ENCODE measurements at regions not wholly inside any gene's neighbourhood (a gene's known extent, or its start where the extent isn't known, plus 50 kb on each side); places are given as distances from the start of the nearest gene placed in this dataset.

DNA sequence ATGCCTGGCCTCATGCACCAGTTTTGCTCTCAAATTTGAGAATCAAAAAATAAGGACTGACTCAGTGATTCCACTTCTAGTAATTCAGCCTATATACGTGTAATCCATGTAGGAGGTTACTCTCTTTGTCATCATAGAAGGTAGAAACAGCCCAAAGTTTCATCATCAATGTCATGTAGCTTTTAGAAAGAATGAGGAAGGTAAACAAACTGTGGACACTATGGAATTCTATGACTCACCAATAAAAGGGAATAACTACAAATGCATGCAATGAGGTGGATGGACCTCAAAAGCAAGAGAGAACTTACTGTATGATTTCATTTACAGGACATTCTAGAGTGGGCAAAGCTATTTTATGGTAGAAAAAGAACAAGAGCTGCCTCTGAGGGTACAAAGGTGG, 93.2 kb upstream of the LRIG1 start:
- Histone ChIP-seq H3K4me1 (replicated peaks in 1 of 4; ENCODE audit: control insufficient read depth in 3 of 4, insufficient read depth in 4 of 4, low read length in 3 of 4) (peaks cover 0 to 14% (median 7%) of the 10 kb centered on the region in 4 experiments; a peak in 5 of 7 replicates), H3K9ac (replicated peaks in 1 of 4; ENCODE audit: extremely low read depth in 1 of 4, low read depth in 3 of 4, low read length in 3 of 4) (no peak overlapping the region), H2AFZ (ENCODE audit: low read length) (no peak overlapping the region), H4K91ac (replicated peaks; ENCODE audit: insufficient read length, low read length) (no peak overlapping the region), H3K79me2 (ENCODE audit: control insufficient read depth in 1 of 2, insufficient read depth in 2 of 2, low read length in 2 of 2) (no peaks in the 10 kb centered on the region), H3K27me3 (replicated peaks in 1 of 4; ENCODE audit: control insufficient read depth in 3 of 4, extremely low read depth in 1 of 4, insufficient read depth in 3 of 4, low read length in 3 of 4) (no peaks in the 10 kb centered on the region; a peak in 1 of 7 replicates), H2BK20ac (ENCODE audit: low read length) (no peak overlapping the region), H3K56ac (replicated peaks; ENCODE audit: insufficient read length, low read depth, low read length) (no peak overlapping the region), H3K23me2 (ENCODE audit: low read depth, low read length) (0 out of 2 replicates have a peak, but pooled peaks cover 2% of the 10 kb centered on the region), H2BK120ac (replicated peaks; ENCODE audit: low read depth, low read length) (no peak overlapping the region), H3K79me1 (ENCODE audit: low read depth, low read length) (no peaks in the 10 kb centered on the region), H2BK12ac (ENCODE audit: low read depth, low read length) (no peak overlapping the region), H4K8ac (ENCODE audit: extremely low read depth, insufficient read depth, low read length) (no peak overlapping the region), H3K36me3 (ENCODE audit: control insufficient read depth in 2 of 4, insufficient read depth in 4 of 4, low read length in 3 of 4) (no peaks in the 10 kb centered on the region), H3K14ac (ENCODE audit: insufficient read length) (no peak overlapping the region), H3K4ac (replicated peaks; ENCODE audit: insufficient read length, low read depth, low read length) (no peak overlapping the region), H2BK15ac (ENCODE audit: low read length) (no peak overlapping the region), H3K9me3 (ENCODE audit: insufficient read depth in 2 of 2, low read depth in 1 of 2, low read length in 1 of 2) (no peaks in the 10 kb centered on the region), H2AK5ac (ENCODE audit: low read depth, low read length) (no peak overlapping the region), H4K5ac (ENCODE audit: insufficient read length, low read depth, low read length) (no peak overlapping the region), H4K20me1 (replicated peaks in 1 of 2; ENCODE audit: control insufficient read depth in 1 of 2, insufficient read depth in 2 of 2, low read length in 2 of 2) (no peaks in the 10 kb centered on the region), H3K4me3 (ENCODE audit: extremely low read depth in 1 of 4, insufficient read depth in 2 of 4, low read depth in 3 of 4, low read length in 4 of 4) (no peak overlapping the region), H3K18ac (ENCODE audit: extremely low read depth, low read length) (no peak overlapping the region), H3K4me2 (ENCODE audit: insufficient read depth in 1 of 2, low read depth in 2 of 2, low read length in 2 of 2) (no peak overlapping the region), H2BK5ac (ENCODE audit: low read depth, low read length) (no peak overlapping the region), H3K23ac (ENCODE audit: insufficient read length) (no peak overlapping the region), H3K27ac (ENCODE audit: low read depth, low read length) (no peak overlapping the region)
- no peak for FAIRE-seq
- DNase-seq (ENCODE audit: low read depth in 1 of 2, low spot score in 2 of 2), result no peak
- 86% methylated on average over 1 of the region's 1 CpG; no CpG with 5 or more reads in 1 of the 2 experiments for WGBS, 2 experiments (ENCODE audit: extremely low coverage in 1 of 2, insufficient coverage in 1 of 2, insufficient read length in 1 of 2, insufficient replicate concordance in 2 of 2, low coverage in 1 of 2, low lambda C conversion rate in 2 of 2, missing lambda C conversion rate in 1 of 2)
- POLR2A ChIA-PET (ENCODE audit: partially characterized antibody), result interaction anchor here (0.7 kb wide), 1 partner anchor 62 kb away, joined by 3 read pairs; no protein-coding TSS in a partner anchor
- CTCF ChIA-PET (ENCODE audit: partially characterized antibody), result interaction anchor here (1.5 to 1.7 kb wide), 2 partner anchors 45 to 187 kb away, joined by 3 to 4 read pairs; no protein-coding TSS in a partner anchor
- TF ChIP-seq RFX5 (IDR thresholded peaks at IDR 0.05; ENCODE audit: borderline replicate concordance, low read depth, low read length) (no peak), KDM1A (IDR thresholded peaks at IDR 0.05; ENCODE audit: borderline replicate concordance, low read length) (no peak), CHD2 (IDR thresholded peaks at IDR 0.05; ENCODE audit: low read length) (no peak), TAF7 (optimal IDR thresholded peaks at IDR 0.05; ENCODE audit: borderline replicate concordance, low read depth, low read length) (no peak), ASH2L (IDR thresholded peaks at IDR 0.05; ENCODE audit: low read length) (no peak), RAD21 (IDR thresholded peaks at IDR 0.05 in 1 of 2, conservative IDR thresholded peaks at IDR 0.05 in 1 of 2; ENCODE audit: low read depth in 2 of 2, low read length in 2 of 2) (no peak), POLR2A (IDR thresholded peaks at IDR 0.05; ENCODE audit: control extremely low read depth in 1 of 2, low read depth in 2 of 2, low read length in 2 of 2) (no peak), JUND (IDR thresholded peaks at IDR 0.05; ENCODE audit: low read length) (no peak), SP4 (IDR thresholded peaks at IDR 0.05; ENCODE audit: low read length) (no peak)
- TF ChIP-seq, protein P1, sequence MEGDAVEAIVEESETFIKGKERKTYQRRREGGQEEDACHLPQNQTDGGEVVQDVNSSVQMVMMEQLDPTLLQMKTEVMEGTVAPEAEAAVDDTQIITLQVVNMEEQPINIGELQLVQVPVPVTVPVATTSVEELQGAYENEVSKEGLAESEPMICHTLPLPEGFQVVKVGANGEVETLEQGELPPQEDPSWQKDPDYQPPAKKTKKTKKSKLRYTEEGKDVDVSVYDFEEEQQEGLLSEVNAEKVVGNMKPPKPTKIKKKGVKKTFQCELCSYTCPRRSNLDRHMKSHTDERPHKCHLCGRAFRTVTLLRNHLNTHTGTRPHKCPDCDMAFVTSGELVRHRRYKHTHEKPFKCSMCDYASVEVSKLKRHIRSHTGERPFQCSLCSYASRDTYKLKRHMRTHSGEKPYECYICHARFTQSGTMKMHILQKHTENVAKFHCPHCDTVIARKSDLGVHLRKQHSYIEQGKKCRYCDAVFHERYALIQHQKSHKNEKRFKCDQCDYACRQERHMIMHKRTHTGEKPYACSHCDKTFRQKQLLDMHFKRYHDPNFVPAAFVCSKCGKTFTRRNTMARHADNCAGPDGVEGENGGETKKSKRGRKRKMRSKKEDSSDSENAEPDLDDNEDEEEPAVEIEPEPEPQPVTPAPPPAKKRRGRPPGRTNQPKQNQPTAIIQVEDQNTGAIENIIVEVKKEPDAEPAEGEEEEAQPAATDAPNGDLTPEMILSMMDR (IDR thresholded peaks at IDR 0.05; ENCODE audit: control extremely low read depth in 1 of 3, insufficient read depth in 1 of 3, low read depth in 1 of 3, low read length in 3 of 3), result no peak
- TF ChIP-seq, protein P2, sequence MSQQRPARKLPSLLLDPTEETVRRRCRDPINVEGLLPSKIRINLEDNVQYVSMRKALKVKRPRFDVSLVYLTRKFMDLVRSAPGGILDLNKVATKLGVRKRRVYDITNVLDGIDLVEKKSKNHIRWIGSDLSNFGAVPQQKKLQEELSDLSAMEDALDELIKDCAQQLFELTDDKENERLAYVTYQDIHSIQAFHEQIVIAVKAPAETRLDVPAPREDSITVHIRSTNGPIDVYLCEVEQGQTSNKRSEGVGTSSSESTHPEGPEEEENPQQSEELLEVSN (IDR thresholded peaks at IDR 0.05), result no peak

Data from H1 (cell line).